RWPE1 (cell line): ENCODE measurements at regions not wholly inside any gene's neighbourhood (a gene's known extent, or its start where the extent isn't known, plus 50 kb on each side); places are given as distances from the start of the nearest gene placed in this dataset.

Source experiments
- CTCF ChIA-PET: fragments of 350-600 bp; sonication (Branson Sonifier 250); formaldehyde crosslinking; extraction: SDS; loops from one replicate; lab custom pipeline; 2021; lab: Yijun Ruan, JAX
- POLR2A ChIA-PET: fragments of 400-600 bp; formaldehyde crosslinking; extraction: SDS; loops from one replicate; lab custom pipeline; 2020; ENCODE audit warnings: antibody characterized with exemption; ENCODE audit not compliant: low non-redundant PET; lab: Yijun Ruan, JAX
- DNase-seq: peaks from one replicate; pipeline ENCODE4 v3.0.0; 2012; ENCODE audit warnings: low spot score
- H3K27ac ChIP-seq: fragments of 450-650 bp; 2 replicates; pipeline ENCODE4 v1.5.1; 2017
- CTCF ChIP-seq: fragments of 450-650 bp; conservative IDR thresholded peaks from 2 replicates; pipeline ENCODE4 v1.5.1; 2017; ENCODE audit warnings: low read depth, mild to moderate bottlenecking

- no peak for TF ChIP-seq CTCF
- ChIA-PET CTCF (no interaction called here), POLR2A (no interaction called here)
- DNase-seq, result no peak
- no peak overlapping the region for H3K27ac ChIP-seq
Observed at GRCh38 chr21:16196001-16196400, 466.2 kb downstream of the USP25 start.

- no peak for DNase-seq
- CTCF ChIA-PET, result interaction anchor here (0.6 to 0.7 kb wide), 2 partner anchors 122 to 1090 kb away, joined by 3 read pairs; no protein-coding TSS in a partner anchor
- POLR2A ChIA-PET, result no interaction called here
Observed at GRCh38 chr21:16198546-16198945, 468.8 kb downstream of the USP25 start.

GRCh38 chr21:16199539-16199938 is 469.8 kb downstream of the USP25 start:
- CTCF ChIA-PET, result no interaction called here
- no peak for DNase-seq
- TF ChIP-seq CTCF, result no peak
- H3K27ac ChIP-seq, result no peak overlapping the region
- POLR2A ChIA-PET, result no interaction called here

More at GRCh38 chr21:16198546-16198945, 468.8 kb downstream of the USP25 start:
- no peak overlapping the region for H3K27ac ChIP-seq
- no peak for TF ChIP-seq CTCF

GRCh38 chr21:16201718-16202117 is 471.9 kb downstream of the USP25 start:
- H3K27ac ChIP-seq, result no peak overlapping the region
- POLR2A ChIA-PET, result no interaction called here

GRCh38 chr21:16205527-16205926 is 475.7 kb downstream of the USP25 start:
- no peak overlapping the region for H3K27ac ChIP-seq
- no peak for TF ChIP-seq CTCF
- ChIA-PET CTCF (no interaction called here), POLR2A (no interaction called here)
- no peak for DNase-seq

More at GRCh38 chr21:16201718-16202117, 471.9 kb downstream of the USP25 start:
- no peak for DNase-seq
- CTCF ChIA-PET, result interaction anchor here (0.7 kb wide), 1 partner anchor 240 kb away, joined by 3 read pairs; no protein-coding TSS in a partner anchor
- no peak for TF ChIP-seq CTCF

GRCh38 chr21:16211339-16212303 is 481.8 kb downstream of the USP25 start:
- TF ChIP-seq CTCF, result no peak
- ChIA-PET CTCF (no interaction called here), POLR2A (no interaction called here)
- DNase-seq, result no peak
- no peak overlapping the region for H3K27ac ChIP-seq
